Fibroblast of the aortic adventitia (primary cell): ENCODE measurements at regions not wholly inside any gene's neighbourhood (a gene's known extent, or its start where the extent isn't known, plus 50 kb on each side); places are given as distances from the start of the nearest gene placed in this dataset.

Source experiments
- DNase-seq: peaks from one replicate; pipeline ENCODE4 v3.0.0-alpha.2; 2010; ENCODE audit warnings: low read depth
- H3K4me3 ChIP-seq: 2 replicates; pipeline ENCODE4 v1.5.1; 2011; ENCODE audit warnings: low read depth, mild to moderate bottlenecking, control low read depth, low read length, moderate library complexity
- TF ChIP-seq, protein P1 (sequence below): IDR thresholded peaks from 2 replicates; pipeline ENCODE4 v1.5.1; 2011; ENCODE audit warnings: mild to moderate bottlenecking, low read length, control low read depth, inconsistent platforms; ENCODE audit not compliant: insufficient read depth

DNA sequence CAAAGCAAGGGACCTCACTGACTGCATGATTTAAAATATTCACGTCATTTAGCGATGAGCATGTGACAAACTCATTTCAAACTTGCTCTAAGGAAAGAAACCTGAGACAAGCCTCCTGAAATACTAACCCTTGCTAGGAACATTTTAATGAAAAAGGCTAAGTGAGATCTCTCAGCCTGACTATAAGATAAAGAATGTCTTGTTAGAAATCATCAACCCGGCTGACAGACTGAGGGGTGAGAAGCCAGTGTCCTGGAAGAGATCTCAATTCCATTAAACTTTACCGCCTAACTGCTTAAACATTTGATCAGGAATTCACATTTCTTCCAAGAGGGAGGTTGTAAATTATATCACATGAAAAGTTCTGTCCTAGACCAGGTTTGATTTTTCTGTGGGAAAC is 274.8 kb upstream of the EXOC2 start:
- H3K4me3 ChIP-seq = no peak overlapping the region
- no peak for DNase-seq
- TF ChIP-seq, protein P1, sequence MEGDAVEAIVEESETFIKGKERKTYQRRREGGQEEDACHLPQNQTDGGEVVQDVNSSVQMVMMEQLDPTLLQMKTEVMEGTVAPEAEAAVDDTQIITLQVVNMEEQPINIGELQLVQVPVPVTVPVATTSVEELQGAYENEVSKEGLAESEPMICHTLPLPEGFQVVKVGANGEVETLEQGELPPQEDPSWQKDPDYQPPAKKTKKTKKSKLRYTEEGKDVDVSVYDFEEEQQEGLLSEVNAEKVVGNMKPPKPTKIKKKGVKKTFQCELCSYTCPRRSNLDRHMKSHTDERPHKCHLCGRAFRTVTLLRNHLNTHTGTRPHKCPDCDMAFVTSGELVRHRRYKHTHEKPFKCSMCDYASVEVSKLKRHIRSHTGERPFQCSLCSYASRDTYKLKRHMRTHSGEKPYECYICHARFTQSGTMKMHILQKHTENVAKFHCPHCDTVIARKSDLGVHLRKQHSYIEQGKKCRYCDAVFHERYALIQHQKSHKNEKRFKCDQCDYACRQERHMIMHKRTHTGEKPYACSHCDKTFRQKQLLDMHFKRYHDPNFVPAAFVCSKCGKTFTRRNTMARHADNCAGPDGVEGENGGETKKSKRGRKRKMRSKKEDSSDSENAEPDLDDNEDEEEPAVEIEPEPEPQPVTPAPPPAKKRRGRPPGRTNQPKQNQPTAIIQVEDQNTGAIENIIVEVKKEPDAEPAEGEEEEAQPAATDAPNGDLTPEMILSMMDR = no peak

DNA sequence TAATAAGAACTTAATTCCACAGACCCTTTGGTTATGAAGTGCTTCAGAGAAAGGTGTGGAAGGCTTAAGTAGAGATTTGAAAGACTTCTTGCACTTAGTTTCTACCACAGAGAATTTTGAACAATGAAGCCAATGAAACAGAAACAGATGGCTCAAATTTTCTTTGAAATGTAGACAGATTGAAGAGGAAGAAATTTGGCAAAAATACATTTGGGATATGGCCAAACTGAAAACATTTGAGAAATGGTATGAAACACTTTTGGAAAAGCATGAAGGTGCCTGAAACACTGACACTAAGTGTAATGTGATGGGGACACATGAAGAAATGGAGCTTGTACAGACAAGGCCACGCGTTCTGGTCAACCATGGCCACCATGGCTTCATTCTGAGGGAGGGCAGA is 272.4 kb upstream of the EXOC2 start:
- no peak for DNase-seq
- H3K4me3 ChIP-seq = no peak overlapping the region
- TF ChIP-seq, protein P1 = no peak

DNA sequence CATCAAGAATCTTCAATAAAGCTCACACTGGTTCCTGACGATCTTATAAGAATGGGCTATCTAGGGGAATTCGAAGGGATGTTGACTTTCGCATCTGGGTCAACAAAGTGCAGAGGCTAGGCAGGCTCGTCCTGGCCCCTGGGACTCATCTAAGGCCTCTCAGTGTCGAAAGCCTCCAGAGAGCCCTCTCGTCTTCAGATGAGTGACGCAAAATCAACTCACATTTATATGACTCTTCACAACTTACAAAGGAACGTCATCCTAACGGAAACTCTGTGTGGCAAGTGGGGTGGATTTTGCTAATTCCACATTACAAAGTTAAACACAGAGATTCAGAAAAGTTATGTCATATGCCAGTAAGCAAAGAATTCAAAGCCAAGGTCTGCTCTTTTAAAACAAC is 270.5 kb upstream of the EXOC2 start:
- H3K4me3 ChIP-seq = no peak overlapping the region
- TF ChIP-seq, protein P1 = no peak

DNA sequence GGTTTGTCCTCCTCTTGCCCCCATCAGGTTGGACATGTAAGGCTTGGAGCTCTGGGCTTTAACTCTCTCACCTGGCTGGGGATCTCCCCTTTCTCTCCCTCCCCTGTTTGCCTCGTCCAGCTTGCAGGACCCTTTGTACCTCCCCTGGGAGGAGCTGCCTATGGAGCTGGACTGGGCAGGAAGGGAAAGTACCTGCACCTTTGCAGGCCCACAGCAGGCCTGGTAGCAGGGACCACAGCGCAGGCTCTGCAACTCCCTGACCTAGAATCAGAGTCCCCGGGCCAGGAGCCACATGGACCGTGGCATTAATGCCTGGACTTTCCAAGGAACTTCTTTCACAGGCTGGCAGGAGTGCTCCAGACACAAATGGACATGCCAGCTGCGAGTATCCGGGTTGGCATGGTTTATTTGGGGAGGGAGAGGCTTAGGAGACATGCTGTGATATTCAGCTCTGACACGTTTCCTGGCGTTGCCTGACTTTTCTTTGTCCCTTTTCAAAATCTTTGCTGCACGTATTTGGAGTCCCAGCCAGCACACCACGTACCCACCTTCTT is 268.5 kb upstream of the EXOC2 start:
- TF ChIP-seq, protein P1 = no peak
- H3K4me3 ChIP-seq = no peak overlapping the region
- DNase-seq = no peak

More for the DNA sequence above, 270.5 kb upstream of the EXOC2 start:
- DNase-seq = no peak

DNA sequence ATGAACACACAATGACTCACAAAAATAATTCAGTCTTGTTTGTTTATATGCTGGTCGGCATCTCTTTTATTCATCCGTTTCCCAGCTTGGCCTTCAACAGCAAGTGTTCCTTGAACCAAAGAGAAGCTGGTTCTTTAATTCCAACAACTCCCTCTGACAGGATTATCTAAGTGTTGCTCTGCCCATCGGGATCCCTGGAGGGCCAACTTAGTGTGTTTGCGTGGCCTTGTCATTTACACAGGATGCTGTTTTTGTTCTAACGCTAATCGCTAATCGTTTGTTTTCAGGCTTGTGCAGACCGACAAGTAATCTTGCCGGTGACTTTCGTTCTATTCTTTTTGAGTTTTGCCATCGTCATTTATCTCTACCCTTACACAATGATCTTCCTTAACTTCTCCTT is 267.4 kb upstream of the EXOC2 start:
- no peak for DNase-seq
- TF ChIP-seq, protein P1 = no peak
- H3K4me3 ChIP-seq = no peak overlapping the region

DNA sequence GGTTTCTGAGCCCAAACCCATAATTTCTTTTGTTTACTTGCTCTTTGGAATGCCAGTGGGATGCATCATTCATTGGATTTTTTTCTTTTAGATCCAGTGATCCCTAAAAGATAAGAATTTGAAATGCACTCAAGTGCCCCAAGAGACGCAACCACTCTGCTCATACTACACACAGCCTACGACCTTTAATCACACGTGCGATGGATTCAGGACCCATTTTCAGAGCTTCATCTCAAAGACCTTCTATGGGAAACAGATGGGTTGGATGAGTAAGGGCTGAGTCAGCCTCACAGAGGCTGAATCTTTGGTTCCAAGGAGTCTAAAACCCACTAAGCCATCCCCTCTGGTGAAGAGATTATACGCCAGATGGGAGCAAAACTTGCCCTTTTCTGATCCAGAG is 265.5 kb upstream of the EXOC2 start:
- TF ChIP-seq, protein P1 = no peak
- peak; percentile 68 for DNase-seq

More for the DNA sequence above, 265.5 kb upstream of the EXOC2 start:
- no peak overlapping the region for H3K4me3 ChIP-seq
